HEK293 (cell line): ENCODE measurements at regions not wholly inside any gene's neighbourhood (a gene's known extent, or its start where the extent isn't known, plus 50 kb on each side); places are given as distances from the start of the nearest gene placed in this dataset.

Experiments used
- CTCF ChIA-PET: fragments of 350-600 bp; formaldehyde crosslinking; extraction: SDS; loops from one replicate; lab custom pipeline; 2021; ENCODE audit warnings: antibody characterized with exemption; lab: Yijun Ruan, JAX
- POLR2A ChIA-PET: fragments of 300-600 bp; formaldehyde crosslinking; extraction: SDS; loops from one replicate; lab custom pipeline; 2020; ENCODE audit warnings: antibody characterized with exemption, inconsistent platforms; lab: Yijun Ruan, JAX
- H3K27ac ChIP-seq: fragments of 200-500 bp; sonication (Bioruptor generic); 2 replicates; pipeline ENCODE4 v1.5.1; 2014; ENCODE audit warnings: low read depth, low read length, control low read depth, inconsistent platforms; ENCODE audit errors: extremely low read depth
- H3K36me3 ChIP-seq, 2 experiments: fragments of 200-500 bp in 1 of 2; sonication (Bioruptor generic) in 1 of 2; 1 replicate in 1 of 2; 2 replicates in 1 of 2; pipeline ENCODE4 v1.5.1; 2014 to 2017; ENCODE audit warnings: inconsistent platforms in 2 of 2, low read length in 2 of 2; ENCODE audit not compliant: control insufficient read depth in 2 of 2, insufficient read depth in 1 of 2
- H3K4me1 ChIP-seq: fragments of 200-500 bp; sonication (Bioruptor generic); 2 replicates; pipeline ENCODE4 v1.5.1; 2014; ENCODE audit warnings: mild to moderate bottlenecking, low read length, inconsistent platforms; ENCODE audit not compliant: control insufficient read depth, insufficient read depth
- H3K4me3 ChIP-seq: 2 replicates; pipeline ENCODE4 v1.5.1; 2011; ENCODE audit warnings: low read depth, mild to moderate bottlenecking, control low read depth, low read length, moderate library complexity
- H3K9me3 ChIP-seq: fragments of 200-500 bp; sonication (Bioruptor generic); 2 replicates; pipeline ENCODE4 v1.5.1; 2014; ENCODE audit warnings: low read depth, low read length, inconsistent platforms; ENCODE audit not compliant: control insufficient read depth, insufficient read depth
- GLIS1 ChIP-seq: fragments of 450-650 bp; formaldehyde crosslinking; IDR thresholded peaks from 2 replicates; pipeline ENCODE4 v1.5.1; 2016; ENCODE audit warnings: missing biosample characterization, missing genetic modification characterization
- KLF7 ChIP-seq: fragments of 450-650 bp; formaldehyde crosslinking; IDR thresholded peaks from 2 replicates; pipeline ENCODE4 v1.5.1; 2016; ENCODE audit warnings: missing biosample characterization, missing genetic modification characterization, borderline replicate concordance
- MZF1 ChIP-seq: fragments of 450-650 bp; formaldehyde crosslinking; IDR thresholded peaks from 2 replicates; pipeline ENCODE4 v1.5.1; 2017; ENCODE audit warnings: missing biosample characterization, missing genetic modification characterization, borderline replicate concordance
- PRDM1 ChIP-seq: fragments of 450-650 bp; formaldehyde crosslinking; IDR thresholded peaks from 2 replicates; pipeline ENCODE4; 2016; ENCODE audit warnings: missing biosample characterization, missing genetic modification characterization
- REST ChIP-seq: fragments of 450-650 bp; formaldehyde crosslinking; IDR thresholded peaks from 2 replicates; pipeline ENCODE4 v1.5.1; 2016; ENCODE audit warnings: missing biosample characterization, missing genetic modification characterization
- SALL2 ChIP-seq: fragments of 450-650 bp; formaldehyde crosslinking; IDR thresholded peaks from 2 replicates; pipeline ENCODE4 v1.5.0; 2017; ENCODE audit warnings: missing biosample characterization, mild to moderate bottlenecking, missing genetic modification characterization, borderline replicate concordance
- TRIM28 ChIP-seq: IDR thresholded peaks from 2 replicates; pipeline ENCODE4 v1.6.1; 2011; ENCODE audit warnings: low read length, control low read depth, borderline replicate concordance
- ZNF335 ChIP-seq: fragments of 450-650 bp; formaldehyde crosslinking; conservative IDR thresholded peaks from 2 replicates; pipeline ENCODE4 v1.5.1; 2016; ENCODE audit warnings: missing biosample characterization, missing genetic modification characterization
- ZNF404 ChIP-seq: fragments of 450-650 bp; formaldehyde crosslinking; IDR thresholded peaks from 2 replicates; pipeline ENCODE4 v1.5.1; 2017; ENCODE audit warnings: missing biosample characterization, missing genetic modification characterization
- ZNF416 ChIP-seq: fragments of 450-650 bp; formaldehyde crosslinking; IDR thresholded peaks from 2 replicates; pipeline ENCODE4 v1.5.1; 2016; ENCODE audit warnings: missing biosample characterization, missing genetic modification characterization
- ZNF514 ChIP-seq: fragments of 450-650 bp; formaldehyde crosslinking; IDR thresholded peaks from 2 replicates; pipeline ENCODE4 v1.5.1; 2016; ENCODE audit warnings: missing biosample characterization, missing genetic modification characterization
- ZNF623 ChIP-seq: fragments of 450-650 bp; formaldehyde crosslinking; IDR thresholded peaks from 2 replicates; pipeline ENCODE4 v1.5.1; 2016; ENCODE audit warnings: missing biosample characterization, missing genetic modification characterization
- ZNF624 ChIP-seq: fragments of 450-650 bp; formaldehyde crosslinking; IDR thresholded peaks from 2 replicates; pipeline ENCODE4 v1.5.1; 2017; ENCODE audit warnings: missing biosample characterization, missing genetic modification characterization
- ZNF670 ChIP-seq: fragments of 450-650 bp; formaldehyde crosslinking; IDR thresholded peaks from 2 replicates; pipeline ENCODE4 v1.5.1; 2016; ENCODE audit warnings: missing biosample characterization, missing genetic modification characterization, low read depth
- ZNF843 ChIP-seq: fragments of 450-650 bp; formaldehyde crosslinking; IDR thresholded peaks from 2 replicates; pipeline ENCODE4 v1.5.1; 2016; ENCODE audit warnings: missing biosample characterization, missing genetic modification characterization
- ZSCAN18 ChIP-seq: fragments of 450-650 bp; formaldehyde crosslinking; IDR thresholded peaks from 2 replicates; pipeline ENCODE4 v1.5.1; 2016; ENCODE audit warnings: missing biosample characterization, missing genetic modification characterization
- ZSCAN23 ChIP-seq: fragments of 450-650 bp; formaldehyde crosslinking; IDR thresholded peaks from 2 replicates; pipeline ENCODE4 v1.5.1; 2016; ENCODE audit warnings: missing biosample characterization, missing genetic modification characterization
- TF ChIP-seq, protein P1 (sequence below): fragments of 450-650 bp; formaldehyde crosslinking; IDR thresholded peaks from 2 replicates; pipeline ENCODE4 v1.5.1; 2016; ENCODE audit warnings: missing biosample characterization, missing genetic modification characterization

- no peaks in the 10 kb centered on the region for H3K36me3 ChIP-seq
- POLR2A ChIA-PET: no interaction called here
- TF ChIP-seq ZNF404 (tag by site-specific recombination) (no peak), ZNF670 (no peak), ZNF624 (tag by site-specific recombination) (no peak)
- CTCF ChIA-PET: no interaction called here
- no peaks in the 10 kb centered on the region for H3K9me3 ChIP-seq
- no peak overlapping the region for H3K27ac ChIP-seq
- H3K4me1 ChIP-seq: no peaks in the 10 kb centered on the region
- no peak overlapping the region for H3K4me3 ChIP-seq
Observed at GRCh38 chr2:208545403-208546042, 138.9 kb downstream of the PTH2R start.

GRCh38 chr2:208546107-208546506 is 139.5 kb downstream of the PTH2R start:
- H3K4me1 ChIP-seq: no peaks in the 10 kb centered on the region

DNA sequence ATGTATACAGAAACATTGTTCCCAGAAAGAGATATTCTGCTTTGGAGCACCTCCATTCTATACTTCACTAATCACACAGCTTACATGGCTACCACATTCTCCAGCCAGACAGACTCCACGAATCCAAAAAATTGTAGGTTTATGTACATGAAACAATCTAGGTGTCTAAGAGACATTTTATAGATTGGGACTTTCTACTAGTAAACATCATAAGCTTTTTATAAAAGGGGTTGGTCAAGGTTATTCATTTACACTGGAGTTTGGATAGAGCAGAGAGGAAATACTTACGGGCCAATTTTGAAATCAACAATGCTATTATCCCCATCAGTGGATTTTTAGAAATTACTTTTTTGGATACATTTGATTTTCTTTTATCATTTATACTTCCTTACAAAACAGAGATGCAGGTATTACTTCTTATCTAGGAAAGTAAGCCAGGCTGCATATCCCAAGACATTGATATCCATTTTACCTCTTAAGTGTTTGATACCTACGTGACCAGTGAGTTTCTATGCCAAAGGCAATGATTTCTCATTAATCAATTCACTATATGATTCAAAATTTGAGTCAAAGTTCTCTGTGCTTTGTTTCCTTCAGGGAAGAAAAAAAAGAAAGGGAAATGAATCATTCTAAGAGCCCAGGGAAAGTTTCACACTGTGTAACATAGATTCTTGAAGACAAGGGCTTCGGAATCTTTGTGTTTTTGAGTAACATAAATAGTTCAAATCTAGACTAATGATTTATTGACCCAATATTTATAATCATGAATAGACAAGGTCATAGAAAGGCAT is 140.5 kb downstream of the PTH2R start:
- ChIA-PET CTCF (no interaction called here), POLR2A (no interaction called here)
- H3K4me1 ChIP-seq: no peaks in the 10 kb centered on the region
- H3K36me3 ChIP-seq: no peaks in the 10 kb centered on the region
- no peak overlapping the region for H3K27ac ChIP-seq
- H3K4me3 ChIP-seq: no peak overlapping the region
- TF ChIP-seq ZNF514 (tag by site-specific recombination) (no peak), ZSCAN23 (tag by site-specific recombination) (no peak), ZNF335 (tag by site-specific recombination) (no peak)
- no peaks in the 10 kb centered on the region for H3K9me3 ChIP-seq

More at GRCh38 chr2:208546107-208546506, 139.5 kb downstream of the PTH2R start:
- Histone ChIP-seq H3K27ac (no peak overlapping the region), H3K9me3 (no peaks in the 10 kb centered on the region), H3K4me3 (no peak overlapping the region), H3K36me3 (no peaks in the 10 kb centered on the region)
- CTCF ChIA-PET: no interaction called here
- POLR2A ChIA-PET: no interaction called here
- TF ChIP-seq GLIS1 (tag by site-specific recombination): no peak
- no peak for TF ChIP-seq SALL2 (tag by site-specific recombination)
- TF ChIP-seq, all 188 proteins: peak for 0

GRCh38 chr2:208548700-208549099 is 142.1 kb downstream of the PTH2R start:
- POLR2A ChIA-PET: interaction anchor here (1.0 kb wide), 1 partner anchor 8 kb away, joined by 6 read pairs; no protein-coding TSS in a partner anchor

More at GRCh38 chr2:208548700-208549099, 142.1 kb downstream of the PTH2R start:
- Histone ChIP-seq H3K9me3 (no peaks in the 10 kb centered on the region), H3K4me1 (no peaks in the 10 kb centered on the region), H3K27ac (no peak overlapping the region), H3K4me3 (no peak overlapping the region), H3K36me3 (no peaks in the 10 kb centered on the region)
- CTCF ChIA-PET: interaction anchor here (0.7 kb wide), 1 partner anchor 659 kb away, joined by 4 read pairs; no protein-coding TSS in a partner anchor
- TF ChIP-seq ZNF514 (tag by site-specific recombination) (no peak), REST (tag by site-specific recombination) (no peak), PRDM1 (tag by site-specific recombination) (no peak), ZSCAN18 (tag by site-specific recombination) (no peak), ZNF623 (tag by site-specific recombination) (no peak), MZF1 (tag by site-specific recombination) (no peak), ZNF416 (tag by site-specific recombination) (no peak), TRIM28 (no peak), ZNF843 (tag by site-specific recombination) (no peak), KLF7 (tag by site-specific recombination) (no peak)
- TF ChIP-seq, protein P1, sequence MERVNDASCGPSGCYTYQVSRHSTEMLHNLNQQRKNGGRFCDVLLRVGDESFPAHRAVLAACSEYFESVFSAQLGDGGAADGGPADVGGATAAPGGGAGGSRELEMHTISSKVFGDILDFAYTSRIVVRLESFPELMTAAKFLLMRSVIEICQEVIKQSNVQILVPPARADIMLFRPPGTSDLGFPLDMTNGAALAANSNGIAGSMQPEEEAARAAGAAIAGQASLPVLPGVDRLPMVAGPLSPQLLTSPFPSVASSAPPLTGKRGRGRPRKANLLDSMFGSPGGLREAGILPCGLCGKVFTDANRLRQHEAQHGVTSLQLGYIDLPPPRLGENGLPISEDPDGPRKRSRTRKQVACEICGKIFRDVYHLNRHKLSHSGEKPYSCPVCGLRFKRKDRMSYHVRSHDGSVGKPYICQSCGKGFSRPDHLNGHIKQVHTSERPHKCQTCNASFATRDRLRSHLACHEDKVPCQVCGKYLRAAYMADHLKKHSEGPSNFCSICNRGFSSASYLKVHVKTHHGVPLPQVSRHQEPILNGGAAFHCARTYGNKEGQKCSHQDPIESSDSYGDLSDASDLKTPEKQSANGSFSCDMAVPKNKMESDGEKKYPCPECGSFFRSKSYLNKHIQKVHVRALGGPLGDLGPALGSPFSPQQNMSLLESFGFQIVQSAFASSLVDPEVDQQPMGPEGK (tag by site-specific recombination): no peak
